OCI-LY7 (cell line): ENCODE measurements at regions not wholly inside any gene's neighbourhood (a gene's known extent, or its start where the extent isn't known, plus 50 kb on each side); places are given as distances from the start of the nearest gene placed in this dataset.

Source experiments
- EZH2phosphoT487 ChIP-seq: fragments of 200-600 bp; sonication (generic); IDR thresholded peaks from 2 replicates; pipeline ENCODE4 v1.6.1; 2018; ENCODE audit warnings: low read depth, borderline replicate concordance, mild to moderate bottlenecking, mixed run types, antibody characterized with exemption, low read length, moderate library complexity, mixed read lengths
- TF ChIP-seq, protein P1 (sequence below): fragments of 200-600 bp; sonication (generic); conservative IDR thresholded peaks from 2 replicates; pipeline ENCODE4 v1.5.1; 2014; ENCODE audit warnings: mild to moderate bottlenecking, antibody characterized with exemption, low read length, moderate library complexity, mixed read lengths

DNA sequence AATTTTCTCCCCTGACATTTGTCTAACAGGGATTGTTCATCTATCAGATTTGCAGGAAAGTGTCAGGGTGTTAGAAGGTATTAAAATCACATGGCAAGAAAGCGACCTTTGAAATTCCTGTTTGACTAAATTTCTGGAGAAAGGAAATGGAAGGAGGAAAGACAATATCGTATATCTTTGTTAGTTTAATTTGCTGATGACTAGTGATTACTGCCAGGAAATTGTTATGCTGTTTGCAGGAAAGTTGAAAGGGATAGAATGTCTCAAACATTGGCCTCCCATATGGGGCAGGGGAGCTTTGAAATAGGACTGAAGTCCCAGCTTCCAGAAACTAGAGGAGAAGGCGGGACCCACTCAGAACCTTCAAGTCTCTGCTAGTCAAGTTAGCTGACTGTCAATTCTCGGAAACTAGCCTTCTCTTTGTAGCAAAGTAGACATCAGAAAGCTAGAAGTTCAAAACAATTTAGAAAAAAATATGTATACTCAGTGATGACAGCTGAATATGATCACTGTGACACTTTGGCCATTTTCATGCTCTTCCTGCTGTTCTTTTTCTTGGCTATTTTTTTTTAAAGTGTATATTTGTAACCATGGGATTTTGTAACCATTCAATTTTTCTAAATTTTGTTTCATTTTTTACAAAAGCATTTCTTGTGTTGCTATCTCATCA, 53.4 kb upstream of the RALGAPA2 start:
- TF ChIP-seq, protein P1, sequence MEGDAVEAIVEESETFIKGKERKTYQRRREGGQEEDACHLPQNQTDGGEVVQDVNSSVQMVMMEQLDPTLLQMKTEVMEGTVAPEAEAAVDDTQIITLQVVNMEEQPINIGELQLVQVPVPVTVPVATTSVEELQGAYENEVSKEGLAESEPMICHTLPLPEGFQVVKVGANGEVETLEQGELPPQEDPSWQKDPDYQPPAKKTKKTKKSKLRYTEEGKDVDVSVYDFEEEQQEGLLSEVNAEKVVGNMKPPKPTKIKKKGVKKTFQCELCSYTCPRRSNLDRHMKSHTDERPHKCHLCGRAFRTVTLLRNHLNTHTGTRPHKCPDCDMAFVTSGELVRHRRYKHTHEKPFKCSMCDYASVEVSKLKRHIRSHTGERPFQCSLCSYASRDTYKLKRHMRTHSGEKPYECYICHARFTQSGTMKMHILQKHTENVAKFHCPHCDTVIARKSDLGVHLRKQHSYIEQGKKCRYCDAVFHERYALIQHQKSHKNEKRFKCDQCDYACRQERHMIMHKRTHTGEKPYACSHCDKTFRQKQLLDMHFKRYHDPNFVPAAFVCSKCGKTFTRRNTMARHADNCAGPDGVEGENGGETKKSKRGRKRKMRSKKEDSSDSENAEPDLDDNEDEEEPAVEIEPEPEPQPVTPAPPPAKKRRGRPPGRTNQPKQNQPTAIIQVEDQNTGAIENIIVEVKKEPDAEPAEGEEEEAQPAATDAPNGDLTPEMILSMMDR: no peak
- no peak for TF ChIP-seq EZH2phosphoT487
